IMR-90 (cell line): ENCODE measurements at regions not wholly inside any gene's neighbourhood (a gene's known extent, or its start where the extent isn't known, plus 50 kb on each side); places are given as distances from the start of the nearest gene placed in this dataset.

Source experiments
- ATAC-seq: fragments of 200-7000 bp; cut with Tn5 transposase; 2 replicates; pipeline ENCODE4 v1.9.1; 2020; ENCODE audit warnings: low read depth, mild to moderate bottlenecking, moderate library complexity
- BruUV-seq: library from RNA; stranded (reverse); fragments of 400-500 nt; replicated peaks from 2 replicates; lab custom pipeline; 2021; lab: Mats Ljungman, UMichigan
- CTCF ChIA-PET: fragments of 300-600 bp; formaldehyde crosslinking; extraction: SDS; loops from one replicate; lab custom pipeline; 2021; ENCODE audit warnings: antibody characterized with exemption; lab: Yijun Ruan, JAX
- POLR2A ChIA-PET: fragments of 300-600 bp; sonication (Branson Sonifier 250); formaldehyde crosslinking; loops from one replicate; lab custom pipeline; 2022; ENCODE audit warnings: antibody characterized with exemption; ENCODE audit not compliant: unreplicated experiment; lab: Charles Lee
- DNase-seq: peaks from one replicate; pipeline ENCODE4 v3.0.0; 2013
- H2AFZ ChIP-seq: replicated peaks from 2 replicates; pipeline ENCODE3; 2013; ENCODE audit warnings: low read length, mild to moderate bottlenecking; ENCODE audit not compliant: poor library complexity
- H2AK5ac ChIP-seq: 2 replicates; pipeline ENCODE4 v1.6.1; 2013; ENCODE audit warnings: low read depth, low read length, inconsistent platforms
- H2AK9ac ChIP-seq: replicated peaks from 2 replicates; pipeline ENCODE3; 2013; ENCODE audit warnings: mild to moderate bottlenecking, low read depth, low read length, moderate library complexity; ENCODE audit not compliant: poor library complexity
- H2BK120ac ChIP-seq: 2 replicates; pipeline ENCODE4 v1.6.1; 2013; ENCODE audit warnings: low read depth, low read length, inconsistent platforms
- H2BK15ac ChIP-seq: 3 replicates; pipeline ENCODE4 v1.6.1; 2013; ENCODE audit warnings: low read depth, low read length, inconsistent platforms
- H2BK20ac ChIP-seq: 2 replicates; pipeline ENCODE4 v1.6.1; 2013; ENCODE audit warnings: low read depth, mild to moderate bottlenecking, inconsistent platforms, low read length, moderate library complexity
- H2BK5ac ChIP-seq: 2 replicates; pipeline ENCODE4 v1.6.1; 2013; ENCODE audit warnings: mild to moderate bottlenecking, low read depth, low read length, inconsistent platforms; ENCODE audit not compliant: poor library complexity, severe bottlenecking
- H3K14ac ChIP-seq: replicated peaks from 2 replicates; pipeline ENCODE4 v1.6.1; 2013; ENCODE audit warnings: low read depth, low read length, inconsistent platforms
- H3K18ac ChIP-seq: 2 replicates; pipeline ENCODE4 v1.6.1; 2013; ENCODE audit warnings: low read depth, low read length, control low read depth
- H3K23ac ChIP-seq: 2 replicates; pipeline ENCODE4 v1.6.1; 2013; ENCODE audit warnings: low read depth, low read length, inconsistent platforms
- H3K27ac ChIP-seq: 2 replicates; pipeline ENCODE4 v1.5.1; 2013; ENCODE audit warnings: mild to moderate bottlenecking, control low read depth, low read length; ENCODE audit not compliant: insufficient read depth
- H3K27me3 ChIP-seq: 2 replicates; pipeline ENCODE4 v1.6.1; 2013; ENCODE audit warnings: low read length; ENCODE audit not compliant: control insufficient read depth, insufficient read depth
- H3K36me3 ChIP-seq: 2 replicates; pipeline ENCODE4 v1.6.1; 2013; ENCODE audit warnings: low read length, mixed read lengths; ENCODE audit not compliant: control insufficient read depth, insufficient read depth
- H3K4ac ChIP-seq: 2 replicates; pipeline ENCODE4 v1.6.1; 2013; ENCODE audit warnings: low read depth, low read length, inconsistent platforms
- H3K4me1 ChIP-seq: 2 replicates; pipeline ENCODE4 v1.6.1; 2013; ENCODE audit warnings: low read length, mixed read lengths; ENCODE audit not compliant: control insufficient read depth, insufficient read depth
- H3K4me2 ChIP-seq: 2 replicates; pipeline ENCODE4 v1.6.1; 2013; ENCODE audit warnings: low read depth, mild to moderate bottlenecking, control low read depth, low read length, moderate library complexity
- H3K4me3 ChIP-seq: 2 replicates; pipeline ENCODE4 v1.5.1; 2013; ENCODE audit warnings: low read depth, mild to moderate bottlenecking, control low read depth, low read length, moderate library complexity; ENCODE audit not compliant: insufficient read depth
- H3K56ac ChIP-seq: 2 replicates; pipeline ENCODE4 v1.6.1; 2013; ENCODE audit warnings: low read length, inconsistent platforms; ENCODE audit not compliant: insufficient read depth; ENCODE audit errors: extremely low read depth
- H3K79me1 ChIP-seq, 2 experiments: 2 replicates each; pipeline ENCODE4 v1.6.1; 2013; ENCODE audit warnings: low read length in 2 of 2, inconsistent platforms in 1 of 2, low read depth in 1 of 2
- H3K9ac ChIP-seq: 2 replicates; pipeline ENCODE4 v1.6.1; 2013; ENCODE audit warnings: low read depth, low read length, control low read depth
- H3K9me1 ChIP-seq: 2 replicates; pipeline ENCODE4 v1.6.1; 2013; ENCODE audit warnings: low read length, inconsistent platforms; ENCODE audit not compliant: insufficient read depth
- H3K9me3 ChIP-seq: 2 replicates; pipeline ENCODE4 v1.6.1; 2013; ENCODE audit warnings: low read length; ENCODE audit not compliant: control insufficient read depth, insufficient read depth
- H4K20me1 ChIP-seq: 2 replicates; pipeline ENCODE4 v1.6.1; 2013; ENCODE audit warnings: low read length, inconsistent platforms; ENCODE audit not compliant: insufficient read depth
- H4K5ac ChIP-seq: 2 replicates; pipeline ENCODE4 v1.6.1; 2013; ENCODE audit warnings: mild to moderate bottlenecking, low read depth, low read length, control low read depth
- H4K8ac ChIP-seq, 2 experiments: 2 replicates each; pipeline ENCODE4 v1.6.1; 2013; ENCODE audit warnings: low read depth in 2 of 2, low read length in 2 of 2, control low read depth in 1 of 2, inconsistent platforms in 1 of 2
- H4K91ac ChIP-seq: 2 replicates; pipeline ENCODE4 v1.6.1; 2013; ENCODE audit warnings: low read depth, low read length, inconsistent platforms; ENCODE audit not compliant: insufficient read depth
- BHLHE40 ChIP-seq: fragments of 150-350 bp; IDR thresholded peaks from 2 replicates; pipeline ENCODE4 v1.6.1; 2016; ENCODE audit warnings: mild to moderate bottlenecking, low read depth, low read length
- CEBPB ChIP-seq: IDR thresholded peaks from 2 replicates; pipeline ENCODE4 v1.6.1; 2012; ENCODE audit warnings: low read depth, low read length, improper control_type of control experiment
- CHD1 ChIP-seq: IDR thresholded peaks from 2 replicates; pipeline ENCODE4 v1.6.1; 2012; ENCODE audit warnings: low read depth, low read length, improper control_type of control experiment
- CTCF ChIP-seq: conservative IDR thresholded peaks from 2 replicates; pipeline ENCODE4 v1.5.1; 2012; ENCODE audit warnings: mild to moderate bottlenecking, low read depth, low read length, improper control_type of control experiment
- FOS ChIP-seq: fragments of 150-350 bp; IDR thresholded peaks from 2 replicates; pipeline ENCODE4 v1.6.1; 2016; ENCODE audit warnings: low read depth, low read length
- MAFK ChIP-seq: IDR thresholded peaks from 2 replicates; pipeline ENCODE4 v1.6.1; 2012; ENCODE audit warnings: low read depth, low read length, improper control_type of control experiment
- MAZ ChIP-seq: IDR thresholded peaks from 2 replicates; pipeline ENCODE4 v1.6.1; 2012; ENCODE audit warnings: low read depth, mild to moderate bottlenecking, low read length, improper control_type of control experiment, moderate library complexity, borderline replicate concordance
- MXI1 ChIP-seq: IDR thresholded peaks from 2 replicates; pipeline ENCODE4 v1.6.1; 2012; ENCODE audit warnings: low read depth, mild to moderate bottlenecking, low read length, moderate library complexity, borderline replicate concordance
- NFE2L2 ChIP-seq: fragments of 150-350 bp; IDR thresholded peaks from 2 replicates; pipeline ENCODE4 v1.6.1; 2016; ENCODE audit warnings: low read depth, mild to moderate bottlenecking, low read length
- POLR2A ChIP-seq: IDR thresholded peaks from 2 replicates; pipeline ENCODE4 v1.6.1; 2012; ENCODE audit warnings: mild to moderate bottlenecking, low read depth, low read length
- RAD21 ChIP-seq: IDR thresholded peaks from 2 replicates; pipeline ENCODE4 v1.6.1; 2012; ENCODE audit warnings: low read length, improper control_type of control experiment
- RCOR1 ChIP-seq: IDR thresholded peaks from 2 replicates; pipeline ENCODE4 v1.6.1; 2012; ENCODE audit warnings: mild to moderate bottlenecking, low read length, improper control_type of control experiment; ENCODE audit not compliant: insufficient replicate concordance
- RFX5 ChIP-seq: IDR thresholded peaks from 2 replicates; pipeline ENCODE4 v1.8.0; 2012; ENCODE audit warnings: low read depth, mild to moderate bottlenecking, low read length, moderate library complexity
- SMC3 ChIP-seq: fragments of 150-350 bp; IDR thresholded peaks from 2 replicates; pipeline ENCODE4 v1.6.1; 2016; ENCODE audit warnings: low read depth, mild to moderate bottlenecking, antibody characterized with exemption, low read length, moderate library complexity
- WGBS, 2 experiments: methylation state at CpG; one replicate each; pipeline versions ENCODE4 v1.1.5 to v1.1.7; 2013; ENCODE audit warnings: missing lambda C conversion rate in 2 of 2; ENCODE audit not compliant: insufficient read length in 1 of 2; ENCODE audit errors: extremely low coverage in 2 of 2; 5-methylcytosine and 5-hydroxymethylcytosine counted together
- dilution Hi-C: fragments of 300-500 bp; cut with HindIII; formaldehyde crosslinking; loops from one replicate; pipeline ENCODE4 v1.14.3; 2018; ENCODE audit warnings: low sequenced_read_pairs; ENCODE audit not compliant: unreplicated experiment
- in situ Hi-C: fragments of 300-500 bp; cut with MboI; formaldehyde crosslinking; loops from 3 replicates; pipeline ENCODE4 v1.14.3; 2019; ENCODE audit warnings: low sequenced_read_pairs, inconsistent platforms, mixed read lengths
- intact Hi-C: fragments of 100-400 bp; cut with micrococcal nuclease; formaldehyde crosslinking; loops from 2 replicates; pipeline ENCODE4 v1.10.0; 2022
- TF ChIP-seq, protein P1 (sequence below): fragments of 150-350 bp; IDR thresholded peaks from 2 replicates; pipeline ENCODE4 v1.6.1; 2017; ENCODE audit warnings: mild to moderate bottlenecking, antibody characterized with exemption, low read length, low read depth
- TF ChIP-seq, protein P2 (sequence below): fragments of 150-350 bp; IDR thresholded peaks from 2 replicates; pipeline ENCODE4 v1.6.1; 2016; ENCODE audit warnings: low read depth, mild to moderate bottlenecking, low read length, moderate library complexity, borderline replicate concordance

GRCh38 chr5:172527559-172527958 is 73.2 kb upstream of the SH3PXD2B start:
- Histone ChIP-seq H3K9ac (no peak overlapping the region), H2AFZ (no peak overlapping the region), H3K4ac (no peak overlapping the region), H2BK5ac (no peak overlapping the region), H3K36me3 (no peaks in the 10 kb centered on the region), H3K27me3 (peaks cover 45% of the 10 kb centered on the region), H3K4me1 (no peaks in the 10 kb centered on the region), H3K18ac (no peak overlapping the region), H4K20me1 (no peaks in the 10 kb centered on the region), H3K9me1 (no peaks in the 10 kb centered on the region), H3K79me1 (no peaks in the 10 kb centered on the region), H2BK20ac (no peak overlapping the region), H3K4me3 (no peak overlapping the region), H3K23ac (no peak overlapping the region), H2AK5ac (no peak overlapping the region), H3K14ac (no peak overlapping the region), H3K27ac (no peak overlapping the region), H2BK120ac (no peak overlapping the region), H3K4me2 (no peak overlapping the region), H3K9me3 (peaks cover 7% of the 10 kb centered on the region; the same call in 1 of the 2 replicates), H4K8ac (no peak overlapping the region), H3K56ac (no peak overlapping the region), H4K91ac (no peak overlapping the region), H2BK15ac (no peak overlapping the region), H4K5ac (no peak overlapping the region), H2AK9ac (no peak overlapping the region)
- intact Hi-C loops, result loop anchor here (5.0 kb wide), 1 partner anchor 420 kb away; no protein-coding TSS in a partner anchor
- dilution Hi-C loops, result no loop called here
- no TSS peak for BruUV-seq
- CTCF ChIA-PET, result interaction anchor here (0.6 kb wide), 1 partner anchor 177 kb away, joined by 3 read pairs; no protein-coding TSS in a partner anchor
- POLR2A ChIA-PET, result no interaction called here
- ATAC-seq (no peak), DNase-seq (no peak)
- no peak for TF ChIP-seq FOS
- TF ChIP-seq SMC3, result no peak
- no peak for TF ChIP-seq CEBPB
- no peak for TF ChIP-seq POLR2A
- no peak for TF ChIP-seq CHD1
- no peak for TF ChIP-seq RCOR1
- TF ChIP-seq, protein P1, sequence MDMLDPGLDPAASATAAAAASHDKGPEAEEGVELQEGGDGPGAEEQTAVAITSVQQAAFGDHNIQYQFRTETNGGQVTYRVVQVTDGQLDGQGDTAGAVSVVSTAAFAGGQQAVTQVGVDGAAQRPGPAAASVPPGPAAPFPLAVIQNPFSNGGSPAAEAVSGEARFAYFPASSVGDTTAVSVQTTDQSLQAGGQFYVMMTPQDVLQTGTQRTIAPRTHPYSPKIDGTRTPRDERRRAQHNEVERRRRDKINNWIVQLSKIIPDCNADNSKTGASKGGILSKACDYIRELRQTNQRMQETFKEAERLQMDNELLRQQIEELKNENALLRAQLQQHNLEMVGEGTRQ, result no peak
- TF ChIP-seq RAD21, result no peak
- TF ChIP-seq RFX5, result no peak
- TF ChIP-seq MXI1, result no peak
- TF ChIP-seq CTCF, result no peak
- no peak for TF ChIP-seq MAZ
- TF ChIP-seq BHLHE40, result no peak
- TF ChIP-seq, protein P2, sequence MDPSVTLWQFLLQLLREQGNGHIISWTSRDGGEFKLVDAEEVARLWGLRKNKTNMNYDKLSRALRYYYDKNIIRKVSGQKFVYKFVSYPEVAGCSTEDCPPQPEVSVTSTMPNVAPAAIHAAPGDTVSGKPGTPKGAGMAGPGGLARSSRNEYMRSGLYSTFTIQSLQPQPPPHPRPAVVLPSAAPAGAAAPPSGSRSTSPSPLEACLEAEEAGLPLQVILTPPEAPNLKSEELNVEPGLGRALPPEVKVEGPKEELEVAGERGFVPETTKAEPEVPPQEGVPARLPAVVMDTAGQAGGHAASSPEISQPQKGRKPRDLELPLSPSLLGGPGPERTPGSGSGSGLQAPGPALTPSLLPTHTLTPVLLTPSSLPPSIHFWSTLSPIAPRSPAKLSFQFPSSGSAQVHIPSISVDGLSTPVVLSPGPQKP, result no peak
- no peak for TF ChIP-seq NFE2L2
- TF ChIP-seq MAFK, result no peak
- WGBS, 2 experiments, result no CpG with 5 or more reads among the region's 4 CpGs
- in situ Hi-C loops, result no loop called here
